Parathyroid adenoma (tissue), 2 donors: ENCODE measurements at regions not wholly inside any gene's neighbourhood (a gene's known extent, or its start where the extent isn't known, plus 50 kb on each side); places are given as distances from the start of the nearest gene placed in this dataset.

ENCODE experiments used
- H2AFZ ChIP-seq: fragments of 300-600 bp; sonication (generic); one replicate; pipeline ENCODE4 v1.7.0; 2017; ENCODE audit warnings: antibody characterized with exemption, mild to moderate bottlenecking
- H3K27ac ChIP-seq: fragments of 300-600 bp; sonication (generic); one replicate; pipeline ENCODE4 v1.7.0; 2017
- H3K27me3 ChIP-seq: fragments of 300-600 bp; sonication (generic); one replicate; pipeline ENCODE4 v1.7.0; 2017; ENCODE audit warnings: low read length; ENCODE audit not compliant: control insufficient read depth, insufficient read depth
- H3K36me3 ChIP-seq: fragments of 300-600 bp; sonication (generic); one replicate; pipeline ENCODE4 v1.7.0; 2017; ENCODE audit warnings: low read length; ENCODE audit not compliant: control insufficient read depth, insufficient read depth
- H3K4me1 ChIP-seq: fragments of 300-600 bp; sonication (generic); one replicate; pipeline ENCODE4 v1.7.0; 2017; ENCODE audit warnings: control low read depth
- H3K4me2 ChIP-seq: fragments of 300-600 bp; sonication (generic); one replicate; pipeline ENCODE4 v1.7.0; 2017; ENCODE audit warnings: low read length
- H3K4me3 ChIP-seq: fragments of 300-600 bp; sonication (generic); one replicate; pipeline ENCODE4 v1.7.0; 2017; ENCODE audit warnings: low read depth, low read length
- H3K79me2 ChIP-seq: fragments of 300-600 bp; sonication (generic); one replicate; pipeline ENCODE4 v1.7.0; 2017; ENCODE audit warnings: control low read depth
- H3K9ac ChIP-seq: fragments of 300-600 bp; sonication (generic); one replicate; pipeline ENCODE4 v1.7.0; 2017; ENCODE audit warnings: mild to moderate bottlenecking
- H3K9me3 ChIP-seq: fragments of 300-600 bp; sonication (generic); one replicate; pipeline ENCODE4 v1.7.0; 2017; ENCODE audit warnings: low read length; ENCODE audit not compliant: control insufficient read depth
- CTCF ChIP-seq: fragments of 300-600 bp; sonication (generic); IDR thresholded peaks from one replicate; pipeline ENCODE4 v1.7.0; 2017; ENCODE audit warnings: antibody characterized with exemption, mild to moderate bottlenecking
- donor health status: primary hyperparathyroidism.

DNA sequence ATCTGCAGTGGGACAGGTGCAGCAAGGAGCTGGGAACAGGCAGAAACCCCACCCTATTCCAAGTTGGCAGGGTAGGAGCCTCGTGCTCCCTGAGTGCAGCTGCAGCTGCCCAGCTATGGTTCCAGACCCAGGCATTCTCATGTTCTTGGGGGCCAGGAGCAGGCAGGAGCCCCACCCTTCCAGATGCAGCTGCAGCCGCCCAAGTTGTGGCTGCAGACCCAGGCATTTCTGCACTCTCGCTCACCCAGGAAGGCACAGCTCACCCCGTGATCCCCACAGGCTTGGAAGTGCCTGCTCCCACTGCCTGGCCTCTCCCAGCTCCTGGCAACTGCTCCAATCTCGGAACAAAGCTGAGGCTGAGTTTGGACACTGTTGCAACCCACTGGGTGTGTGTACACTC is 275.8 kb upstream of the ADRA1B start:
- no peak overlapping the region for H3K4me3 ChIP-seq
- no peak overlapping the region for H3K9ac ChIP-seq

DNA sequence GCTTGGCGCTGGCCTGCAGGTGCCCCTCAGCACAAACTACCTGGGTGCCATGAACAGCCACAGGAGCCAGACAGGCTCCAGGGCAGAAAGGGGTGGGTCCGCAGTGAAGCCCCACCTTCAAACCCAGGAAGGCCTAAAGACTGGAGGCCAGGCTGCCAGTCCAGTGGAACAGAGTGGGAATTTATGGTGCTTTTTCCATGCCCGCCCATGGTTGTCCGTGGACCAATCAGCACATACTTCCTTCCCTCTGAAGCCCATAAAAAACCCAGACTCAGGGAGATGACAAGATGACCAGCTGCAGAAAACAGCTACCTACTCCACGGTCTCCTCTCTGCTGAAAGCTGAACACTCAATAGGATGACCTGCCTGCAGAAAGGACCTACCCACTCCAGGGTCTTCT is 275.4 kb upstream of the ADRA1B start:
- H2AFZ ChIP-seq = no peak overlapping the region
- H3K9me3 ChIP-seq = no peaks in the 10 kb centered on the region
- no peak for TF ChIP-seq CTCF
- no peaks in the 10 kb centered on the region for H3K27me3 ChIP-seq
- no peaks in the 10 kb centered on the region for H3K4me1 ChIP-seq
- H3K27ac ChIP-seq = no peak overlapping the region
- no peak overlapping the region for H3K4me3 ChIP-seq
- no peaks in the 10 kb centered on the region for H3K79me2 ChIP-seq
- H3K9ac ChIP-seq = no peak overlapping the region
- H3K4me2 ChIP-seq = no peak overlapping the region
- no peaks in the 10 kb centered on the region for H3K36me3 ChIP-seq

More for the DNA sequence above, 275.8 kb upstream of the ADRA1B start:
- H2AFZ ChIP-seq = no peak overlapping the region
- no peaks in the 10 kb centered on the region for H3K4me1 ChIP-seq
- H3K9me3 ChIP-seq = no peaks in the 10 kb centered on the region
- no peak overlapping the region for H3K27ac ChIP-seq
- no peak for TF ChIP-seq CTCF
- no peaks in the 10 kb centered on the region for H3K36me3 ChIP-seq
- H3K27me3 ChIP-seq = no peaks in the 10 kb centered on the region
- H3K4me2 ChIP-seq = no peak overlapping the region
- H3K79me2 ChIP-seq = no peaks in the 10 kb centered on the region

- H3K4me2 ChIP-seq = no peak overlapping the region
- no peak overlapping the region for H3K9ac ChIP-seq
- no peak overlapping the region for H3K27ac ChIP-seq
- H3K4me3 ChIP-seq = no peak overlapping the region
- no peaks in the 10 kb centered on the region for H3K36me3 ChIP-seq
- no peaks in the 10 kb centered on the region for H3K27me3 ChIP-seq
- TF ChIP-seq CTCF = no peak
- no peaks in the 10 kb centered on the region for H3K9me3 ChIP-seq
- H3K79me2 ChIP-seq = no peaks in the 10 kb centered on the region
- no peak overlapping the region for H2AFZ ChIP-seq
- H3K4me1 ChIP-seq = no peaks in the 10 kb centered on the region
Observed at GRCh38 chr5:159641371-159642039, 274.8 kb upstream of the ADRA1B start.

- Histone ChIP-seq H3K4me1 (no peaks in the 10 kb centered on the region), H3K9me3 (no peaks in the 10 kb centered on the region), H3K4me3 (no peak overlapping the region), H3K36me3 (no peaks in the 10 kb centered on the region), H3K27ac (no peak overlapping the region), H3K79me2 (no peaks in the 10 kb centered on the region), H3K27me3 (no peaks in the 10 kb centered on the region), H3K9ac (no peak overlapping the region), H3K4me2 (no peak overlapping the region), H2AFZ (no peak overlapping the region)
- no peak for TF ChIP-seq CTCF
Observed at GRCh38 chr5:159642379-159642778, 273.9 kb upstream of the ADRA1B start.

- Histone ChIP-seq H3K4me3 (no peak overlapping the region), H3K27me3 (no peaks in the 10 kb centered on the region), H3K27ac (no peak overlapping the region), H3K79me2 (no peaks in the 10 kb centered on the region), H3K36me3 (no peaks in the 10 kb centered on the region), H3K4me2 (no peak overlapping the region), H3K4me1 (no peaks in the 10 kb centered on the region), H2AFZ (no peak overlapping the region), H3K9me3 (no peaks in the 10 kb centered on the region), H3K9ac (no peak overlapping the region)
- no peak for TF ChIP-seq CTCF
Observed at GRCh38 chr5:159644053-159644452, 272.2 kb upstream of the ADRA1B start.
